GM12878 (cell line): ENCODE measurements at regions not wholly inside any gene's neighbourhood (a gene's known extent, or its start where the extent isn't known, plus 50 kb on each side); places are given as distances from the start of the nearest gene placed in this dataset.
"Not testable (repeated sequence)": the region's sequence is repeated elsewhere in the genome, so short reads cannot be mapped to it uniquely, and the experiment has no call there.

ENCODE experiments used
- ATAC-seq: fragments of 200-7000 bp; cut with Tn5 transposase; 3 replicates; pipeline ENCODE4 v1.9.1; 2020; ENCODE audit warnings: mild to moderate bottlenecking, moderate library complexity
- BruUV-seq: library from RNA; stranded (reverse); fragments of 400-500 nt; replicated peaks from 2 replicates; lab custom pipeline; 2021; lab: Mats Ljungman, UMichigan
- CTCF ChIA-PET: fragments of 300-600 bp; sonication (Branson Sonifier 250); formaldehyde crosslinking; extraction: SDS; loops from one replicate; lab custom pipeline; 2021; ENCODE audit warnings: inconsistent platforms; lab: Yijun Ruan, JAX
- POLR2A ChIA-PET: fragments of 350-600 bp; formaldehyde crosslinking; extraction: SDS; loops from one replicate; lab custom pipeline; 2021; ENCODE audit warnings: inconsistent platforms; lab: Charles Lee
- RAD21 ChIA-PET: fragments of 300-600 bp; sonication (Branson Sonifier 250); formaldehyde crosslinking; loops from one replicate; lab custom pipeline; 2023; ENCODE audit warnings: antibody characterized with exemption; ENCODE audit not compliant: unreplicated experiment; lab: Charles Lee
- SMC1A ChIA-PET: fragments of 300-600 bp; sonication (Branson Sonifier 250); formaldehyde crosslinking; loops from one replicate; lab custom pipeline; 2023; ENCODE audit not compliant: unreplicated experiment, uncharacterized antibody; lab: Charles Lee
- DNase-seq: peaks from one replicate; pipeline ENCODE4 v3.0.0-alpha.2; 2011; ENCODE audit warnings: low read depth, low spot score
- FAIRE-seq: peaks from 3 replicates; lab custom pipeline; 2011; peaks lifted over from hg19 to GRCh38; lab: Jason Lieb, UNC
- H2AFZ ChIP-seq: 2 replicates; pipeline ENCODE4 v1.6.0; 2011; ENCODE audit warnings: low read depth, low read length, control low read depth; ENCODE audit not compliant: control insufficient read depth
- H3K27ac ChIP-seq: 2 replicates; pipeline ENCODE4 v1.5.1; 2011; ENCODE audit warnings: control low read depth; ENCODE audit not compliant: control insufficient read depth, insufficient read depth
- H3K27me3 ChIP-seq, 2 experiments: replicated peaks in 1 of 2; 2 replicates each; pipeline versions ENCODE4 v1.6.0 to v1.6.1; 2011; ENCODE audit warnings: low read length in 1 of 2; ENCODE audit not compliant: control insufficient read depth in 2 of 2, insufficient read depth in 2 of 2
- H3K36me3 ChIP-seq, 2 experiments: 2 replicates each; pipeline ENCODE4 v1.5.1; 2011; ENCODE audit warnings: low read length in 1 of 2; ENCODE audit not compliant: control insufficient read depth in 2 of 2, insufficient read depth in 2 of 2
- H3K4me1 ChIP-seq: 2 replicates; pipeline ENCODE4 v1.6.1; 2011; ENCODE audit warnings: mild to moderate bottlenecking, low read length, moderate library complexity, mixed read lengths; ENCODE audit not compliant: control insufficient read depth, insufficient read depth
- H3K4me2 ChIP-seq: 2 replicates; pipeline ENCODE4 v1.6.0; 2011; ENCODE audit warnings: control low read depth; ENCODE audit not compliant: control insufficient read depth, insufficient read depth
- H3K4me3 ChIP-seq: fragments of 200-600 bp; sonication (generic); 2 replicates; pipeline ENCODE4 v1.5.1; 2016
- H3K79me2 ChIP-seq: 2 replicates; pipeline ENCODE4 v1.6.0; 2011; ENCODE audit warnings: low read length; ENCODE audit not compliant: control insufficient read depth, insufficient read depth
- H3K9ac ChIP-seq: 2 replicates; pipeline ENCODE4 v1.8.0; 2011; ENCODE audit warnings: low read length, control low read depth, mixed read lengths; ENCODE audit not compliant: control insufficient read depth, insufficient read depth
- H3K9me3 ChIP-seq: replicated peaks from 3 replicates; pipeline ENCODE4 v1.5.1; 2011; ENCODE audit warnings: mild to moderate bottlenecking, low read length; ENCODE audit not compliant: control insufficient read depth, insufficient read depth
- H4K20me1 ChIP-seq: 2 replicates; pipeline ENCODE4 v1.6.0; 2011; ENCODE audit not compliant: control insufficient read depth, insufficient read depth
- ASH2L ChIP-seq: fragments of 300-600, 200-600 bp; sonication (generic); IDR thresholded peaks from 2 replicates; pipeline ENCODE4 v1.6.1; 2017; ENCODE audit warnings: low read depth, mild to moderate bottlenecking, borderline replicate concordance
- CBX5 ChIP-seq: sonication (generic); IDR thresholded peaks from 2 replicates; pipeline ENCODE4 v1.6.1; 2016; ENCODE audit warnings: low read depth, moderate library complexity, mild to moderate bottlenecking, inconsistent platforms
- E4F1 ChIP-seq: fragments of 450-650 bp; IDR thresholded peaks from 2 replicates; pipeline ENCODE4 v1.6.1; 2018; ENCODE audit warnings: borderline replicate concordance, mild to moderate bottlenecking; ENCODE audit not compliant: partially characterized antibody
- ETV6 ChIP-seq, 2 experiments: fragments of 450-650 bp in 1 of 2; IDR thresholded peaks in 1 of 2; conservative IDR thresholded peaks in 1 of 2; 2 replicates each; pipeline ENCODE4 v1.6.1; 2014; ENCODE audit warnings: antibody characterized with exemption in 1 of 2, borderline replicate concordance in 1 of 2, low read depth in 1 of 2, mild to moderate bottlenecking in 1 of 2, moderate library complexity in 1 of 2
- KAT2A ChIP-seq: conservative IDR thresholded peaks from 2 replicates; pipeline ENCODE4 v1.6.1; 2011; ENCODE audit warnings: low read depth, low read length; ENCODE audit not compliant: control insufficient read depth
- NFYA ChIP-seq: IDR thresholded peaks from 2 replicates; pipeline ENCODE4 v1.6.1; 2011; ENCODE audit warnings: low read depth, mild to moderate bottlenecking, low read length, improper control_type of control experiment, borderline replicate concordance
- TAF1 ChIP-seq: IDR thresholded peaks from 2 replicates; pipeline ENCODE4 v1.6.1; 2011; ENCODE audit warnings: mild to moderate bottlenecking, low read depth, low read length, borderline replicate concordance
- WGBS: methylation state at CpG from one replicate; pipeline ENCODE4 v1.1.6; 2016; ENCODE audit warnings: low lambda C conversion rate; ENCODE audit not compliant: insufficient replicate concordance, insufficient coverage; ENCODE audit errors: missing lambda C conversion rate; 5-methylcytosine and 5-hydroxymethylcytosine counted together
- in situ Hi-C: fragments of 300-500 bp; cut with MboI; formaldehyde crosslinking; loops from 9 replicates; pipeline ENCODE4 v1.14.3; 2018; ENCODE audit warnings: mixed read lengths
- intact Hi-C: fragments of 100-400 bp; cut with micrococcal nuclease; formaldehyde crosslinking; loops from one replicate; pipeline ENCODE4 v1.14.2; 2022; ENCODE audit not compliant: unreplicated experiment

GRCh38 chr5:110977915-110978314 is 93.6 kb upstream of the TSLP start:
- Histone ChIP-seq H3K27me3 (no peaks in the 10 kb centered on the region), H3K4me3 (no peak overlapping the region), H3K27ac (no peak overlapping the region), H2AFZ (no peak overlapping the region), H3K79me2 (no peaks in the 10 kb centered on the region), H3K9ac (no peak overlapping the region), H3K4me1 (no peaks in the 10 kb centered on the region), H4K20me1 (no peaks in the 10 kb centered on the region), H3K9me3 (no peaks in the 10 kb centered on the region), H3K4me2 (no peak overlapping the region), H3K36me3 (no peaks in the 10 kb centered on the region)
- 76% methylated on average over 1 of the region's 1 CpG for WGBS
- ChIA-PET RAD21 (no interaction called here), POLR2A (no interaction called here), SMC1A (no interaction called here), CTCF (no interaction called here)
- intact Hi-C loops (no loop called here), in situ Hi-C loops (no loop called here)
- no TSS peak for BruUV-seq
- DNase-seq (no peak), ATAC-seq (no peak), FAIRE-seq (no peak)
- TF ChIP-seq KAT2A = no peak
- TF ChIP-seq E4F1 = no peak
- TF ChIP-seq ETV6 (conservative IDR thresholded peaks at IDR 0.05 in 1 of 2, IDR thresholded peaks at IDR 0.05 in 1 of 2; ENCODE audit: borderline replicate concordance in 1 of 2, low read depth in 1 of 2) = no peak
- no peak for TF ChIP-seq CBX5
- TF ChIP-seq NFYA = no peak
- no peak for TF ChIP-seq ASH2L
- no peak for TF ChIP-seq TAF1

- H3K4me1 ChIP-seq, RAD21 ChIA-PET, CTCF ChIA-PET, H3K4me2 ChIP-seq, SMC1A ChIA-PET, FAIRE-seq, BruUV-seq, H3K4me3 ChIP-seq, in situ Hi-C loops, H3K27ac ChIP-seq, H4K20me1 ChIP-seq, H3K9ac ChIP-seq, ATAC-seq, H3K9me3 ChIP-seq, POLR2A ChIA-PET, H3K79me2 ChIP-seq, H2AFZ ChIP-seq, H3K27me3 ChIP-seq, intact Hi-C loops, DNase-seq, H3K36me3 ChIP-seq: not testable (repeated sequence)
- WGBS = 82% methylated on average over 19 of the region's 19 CpGs
These were observed 85.6 kb upstream of the TSLP start for GRCh38 chr5:110985882-110986281.

GRCh38 chr5:110987573-110987972 is 83.9 kb upstream of the TSLP start:
- H3K4me2 ChIP-seq, H3K27me3 ChIP-seq, SMC1A ChIA-PET, H3K9ac ChIP-seq, H3K27ac ChIP-seq, H4K20me1 ChIP-seq, POLR2A ChIA-PET, FAIRE-seq, CTCF ChIA-PET, intact Hi-C loops, DNase-seq, H3K4me3 ChIP-seq, H3K79me2 ChIP-seq, in situ Hi-C loops, RAD21 ChIA-PET, ATAC-seq, H3K36me3 ChIP-seq, H3K4me1 ChIP-seq, H3K9me3 ChIP-seq, H2AFZ ChIP-seq, BruUV-seq: not testable (repeated sequence)
- 63% methylated on average over 3 of the region's 3 CpGs for WGBS
